Colonic mucosa (tissue), 4 donors: ENCODE measurements at regions not wholly inside any gene's neighbourhood (a gene's known extent, or its start where the extent isn't known, plus 50 kb on each side); places are given as distances from the start of the nearest gene placed in this dataset.

Experiments
- DNase-seq: peaks from one replicate; pipeline ENCODE4 v3.0.0-alpha.2; 2020
- H3K27ac ChIP-seq: fragments of 200-600 bp; one replicate; pipeline ENCODE4 v1.8.0; 2021
- H3K27me3 ChIP-seq: fragments of 200-600 bp; one replicate; pipeline ENCODE4 v1.8.0; 2021
- H3K36me3 ChIP-seq: fragments of 200-600 bp; one replicate; pipeline ENCODE4 v1.8.0; 2021
- H3K4me1 ChIP-seq: fragments of 200-600 bp; one replicate; pipeline ENCODE4 v1.8.0; 2021; ENCODE audit warnings: mild to moderate bottlenecking
- H3K4me3 ChIP-seq: fragments of 200-600 bp; one replicate; pipeline ENCODE4 v1.8.0; 2021
- H3K9ac ChIP-seq, 2 donors: one replicate each; pipeline ENCODE4 v1.7.0; 2013; ENCODE audit warnings: control low read depth in 2 of 2, low read depth in 2 of 2, low read length in 2 of 2
- H3K9me3 ChIP-seq: fragments of 200-600 bp; one replicate; pipeline ENCODE4 v1.8.0; 2021
- intact Hi-C: fragments of 100-400 bp; cut with DNase I; formaldehyde crosslinking; loops from one replicate; pipeline ENCODE4 v1.14.1; 2022
- TF ChIP-seq, protein P1 (sequence below): fragments of 200-600 bp; IDR thresholded peaks from one replicate; pipeline ENCODE4 v1.8.0; 2022; ENCODE audit warnings: antibody characterized with exemption, mild to moderate bottlenecking
- donor health status: healthy.
- donor health status: DM: no; HTN: no; CAD: no.
- donor health status: DM: no; HTN: no; CAD: no.

DNA sequence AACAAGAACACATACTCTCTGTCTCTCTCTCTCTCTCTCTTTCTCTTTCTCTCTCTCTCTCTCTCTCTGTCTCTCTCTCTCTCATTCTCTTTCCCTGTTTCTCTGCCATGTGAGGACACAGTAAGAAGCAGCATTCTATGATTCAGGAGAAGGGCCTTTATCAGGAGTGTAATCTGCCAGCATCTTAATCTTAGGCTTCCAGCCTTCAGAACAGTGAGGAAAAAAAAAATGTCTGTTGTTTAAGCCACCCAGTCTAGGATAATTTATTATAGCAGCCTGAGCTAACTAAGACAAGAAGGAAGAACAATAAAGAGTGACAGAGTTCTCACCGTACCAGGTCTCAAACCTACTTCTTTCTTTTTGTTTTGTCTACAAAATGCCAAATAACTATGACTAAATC, 399.4 kb downstream of the SOCS6 start:
- intact Hi-C loops: no loop called here
- TF ChIP-seq, protein P1, sequence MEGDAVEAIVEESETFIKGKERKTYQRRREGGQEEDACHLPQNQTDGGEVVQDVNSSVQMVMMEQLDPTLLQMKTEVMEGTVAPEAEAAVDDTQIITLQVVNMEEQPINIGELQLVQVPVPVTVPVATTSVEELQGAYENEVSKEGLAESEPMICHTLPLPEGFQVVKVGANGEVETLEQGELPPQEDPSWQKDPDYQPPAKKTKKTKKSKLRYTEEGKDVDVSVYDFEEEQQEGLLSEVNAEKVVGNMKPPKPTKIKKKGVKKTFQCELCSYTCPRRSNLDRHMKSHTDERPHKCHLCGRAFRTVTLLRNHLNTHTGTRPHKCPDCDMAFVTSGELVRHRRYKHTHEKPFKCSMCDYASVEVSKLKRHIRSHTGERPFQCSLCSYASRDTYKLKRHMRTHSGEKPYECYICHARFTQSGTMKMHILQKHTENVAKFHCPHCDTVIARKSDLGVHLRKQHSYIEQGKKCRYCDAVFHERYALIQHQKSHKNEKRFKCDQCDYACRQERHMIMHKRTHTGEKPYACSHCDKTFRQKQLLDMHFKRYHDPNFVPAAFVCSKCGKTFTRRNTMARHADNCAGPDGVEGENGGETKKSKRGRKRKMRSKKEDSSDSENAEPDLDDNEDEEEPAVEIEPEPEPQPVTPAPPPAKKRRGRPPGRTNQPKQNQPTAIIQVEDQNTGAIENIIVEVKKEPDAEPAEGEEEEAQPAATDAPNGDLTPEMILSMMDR: no peak
- no peak for DNase-seq

DNA sequence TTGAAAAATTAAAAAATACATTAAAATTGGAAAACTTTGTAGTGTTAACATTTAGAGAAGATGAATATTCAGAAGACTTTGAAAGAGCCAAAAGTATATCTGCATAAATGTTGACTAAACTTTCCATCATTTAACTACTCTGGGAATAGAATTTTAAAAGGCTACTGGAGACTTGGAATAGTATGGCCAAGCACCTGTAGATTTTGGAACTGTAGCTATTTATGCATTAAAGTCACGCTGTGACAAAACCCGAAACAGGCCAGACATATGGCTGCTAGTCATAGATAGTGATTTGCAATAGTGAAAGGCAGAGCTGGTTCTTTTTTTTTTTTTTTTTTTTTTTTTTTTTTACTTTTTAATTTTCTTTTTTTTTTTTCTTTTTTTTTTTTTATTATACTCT, 396.0 kb downstream of the SOCS6 start:
- no peaks in the 10 kb centered on the region for H3K27me3 ChIP-seq
- no peak overlapping the region for H3K4me3 ChIP-seq
- no peaks in the 10 kb centered on the region for H3K4me1 ChIP-seq
- no peaks in the 10 kb centered on the region for H3K9me3 ChIP-seq
- no peak overlapping the region for H3K9ac ChIP-seq
- H3K27ac ChIP-seq: no peak overlapping the region
- intact Hi-C loops: no loop called here
- TF ChIP-seq, protein P1: no peak
- no peak for DNase-seq
- H3K36me3 ChIP-seq: no peaks in the 10 kb centered on the region

More for the DNA sequence above, 399.4 kb downstream of the SOCS6 start:
- Histone ChIP-seq H3K4me1 (no peaks in the 10 kb centered on the region), H3K9ac (no peak overlapping the region), H3K36me3 (no peaks in the 10 kb centered on the region), H3K4me3 (no peak overlapping the region), H3K9me3 (no peaks in the 10 kb centered on the region), H3K27me3 (no peaks in the 10 kb centered on the region), H3K27ac (no peak overlapping the region)

DNA sequence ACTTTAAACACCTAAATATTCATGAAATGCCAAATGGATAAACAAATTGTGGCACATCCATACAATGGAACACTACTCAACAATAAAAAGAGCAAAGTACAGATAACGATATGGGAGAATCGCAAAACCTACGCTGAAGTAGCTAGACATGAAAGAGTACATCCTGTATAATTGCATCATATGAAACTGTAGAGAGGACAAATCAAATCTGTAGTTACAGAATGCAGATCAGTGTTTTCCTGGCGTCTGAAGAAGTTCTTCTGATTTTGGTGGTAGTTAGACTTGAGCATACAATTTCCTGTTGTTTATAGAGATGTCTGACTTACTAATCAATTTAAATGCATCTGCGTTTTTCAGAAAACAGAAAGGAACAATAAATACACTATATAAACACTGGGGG, 394.4 kb downstream of the SOCS6 start:
- H3K4me3 ChIP-seq: no peak overlapping the region
- no peaks in the 10 kb centered on the region for H3K4me1 ChIP-seq
- DNase-seq: no peak
- intact Hi-C loops: no loop called here
- H3K9me3 ChIP-seq: no peaks in the 10 kb centered on the region
- H3K27me3 ChIP-seq: no peaks in the 10 kb centered on the region
- H3K9ac ChIP-seq: no peak overlapping the region
- TF ChIP-seq, protein P1: no peak
- H3K36me3 ChIP-seq: no peaks in the 10 kb centered on the region
- no peak overlapping the region for H3K27ac ChIP-seq

DNA sequence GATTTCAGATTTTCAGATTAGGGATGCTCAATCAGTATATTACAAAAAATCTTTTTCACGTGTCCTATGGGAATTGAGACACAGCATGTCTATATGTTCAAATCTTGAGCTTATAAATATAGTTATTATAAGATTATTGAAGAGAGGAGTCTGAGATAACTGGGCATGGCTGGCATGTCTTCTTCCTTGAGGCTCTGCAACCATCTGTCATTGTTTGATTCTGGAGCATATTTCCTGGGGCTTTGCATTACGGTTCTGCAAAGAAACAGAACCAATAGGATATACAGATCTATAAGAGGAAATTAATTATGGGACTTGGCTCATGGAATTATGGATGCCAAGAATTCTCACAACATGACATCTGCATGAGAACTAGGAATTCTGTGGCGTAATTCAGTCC, 386.1 kb downstream of the SOCS6 start:
- Histone ChIP-seq H3K36me3 (no peaks in the 10 kb centered on the region), H3K9ac (no peak overlapping the region), H3K9me3 (no peaks in the 10 kb centered on the region), H3K27me3 (no peaks in the 10 kb centered on the region), H3K27ac (no peak overlapping the region), H3K4me1 (no peaks in the 10 kb centered on the region), H3K4me3 (no peak overlapping the region)
- DNase-seq: no peak
- intact Hi-C loops: no loop called here
- TF ChIP-seq, protein P1: no peak

DNA sequence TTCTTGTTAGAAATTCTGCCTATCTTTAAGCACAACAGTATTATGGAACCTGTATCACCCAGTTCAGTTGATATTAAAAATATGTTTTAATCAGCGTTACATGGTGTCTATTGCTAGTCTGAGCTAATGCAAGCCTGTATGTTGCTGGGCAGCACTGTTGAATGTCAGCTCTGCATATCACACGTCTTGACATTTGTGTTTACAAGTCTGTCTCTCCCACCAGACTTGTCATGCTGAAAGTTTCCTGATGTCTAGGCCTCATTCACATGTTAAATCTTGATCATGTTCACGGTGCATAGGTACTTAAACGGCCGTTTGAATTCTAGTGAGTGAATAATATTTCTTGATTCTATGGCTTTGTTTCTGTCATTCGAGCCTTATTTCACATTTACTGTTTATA, 385.0 kb downstream of the SOCS6 start:
- no peak for DNase-seq
- Histone ChIP-seq H3K36me3 (no peaks in the 10 kb centered on the region), H3K9me3 (no peaks in the 10 kb centered on the region), H3K27me3 (no peaks in the 10 kb centered on the region), H3K27ac (no peak overlapping the region), H3K4me3 (no peak overlapping the region), H3K4me1 (no peaks in the 10 kb centered on the region), H3K9ac (no peak overlapping the region)
- intact Hi-C loops: no loop called here
- TF ChIP-seq, protein P1: no peak

DNA sequence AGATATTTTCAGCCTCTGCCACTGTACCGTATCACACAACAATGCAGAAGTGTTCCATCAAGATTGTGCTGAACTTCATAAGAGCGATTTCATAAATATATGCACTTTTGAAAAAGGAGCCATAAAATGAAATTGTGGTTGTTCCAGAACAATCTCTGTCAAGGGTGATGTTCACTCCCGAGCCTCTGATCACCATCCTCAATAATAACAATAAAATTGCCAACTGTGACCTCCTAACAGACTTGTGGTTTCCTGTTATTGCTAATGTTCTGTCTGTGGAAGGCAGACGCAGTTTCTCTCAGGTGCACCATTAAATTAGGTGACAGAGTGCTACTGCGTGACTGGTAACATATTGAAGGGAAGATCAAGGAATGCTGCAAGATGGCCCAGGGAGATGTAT, 383.7 kb downstream of the SOCS6 start:
- H3K4me3 ChIP-seq: no peak overlapping the region
- no peak for DNase-seq
- H3K4me1 ChIP-seq: no peaks in the 10 kb centered on the region
- TF ChIP-seq, protein P1: no peak
- no peaks in the 10 kb centered on the region for H3K27me3 ChIP-seq
- H3K9me3 ChIP-seq: no peaks in the 10 kb centered on the region
- intact Hi-C loops: no loop called here
- H3K36me3 ChIP-seq: no peaks in the 10 kb centered on the region
- H3K27ac ChIP-seq: no peak overlapping the region
- H3K9ac ChIP-seq: no peak overlapping the region
